GM18499 (cell line): ENCODE measurements at regions not wholly inside any gene's neighbourhood (a gene's known extent, or its start where the extent isn't known, plus 50 kb on each side); places are given as distances from the start of the nearest gene placed in this dataset.

ENCODE experiments used
- ATAC-seq: cut with Tn5 transposase; IDR thresholded peaks from one replicate; pipeline ENCODE4 v1.9.1; 2021; ENCODE audit warnings: moderate number of reproducible peaks; ENCODE audit not compliant: insufficient read depth, unreplicated experiment

- ATAC-seq = no peak
Observed at GRCh38 chr3:22947851-22948250, 255.3 kb upstream of the UBE2E2 start.

DNA sequence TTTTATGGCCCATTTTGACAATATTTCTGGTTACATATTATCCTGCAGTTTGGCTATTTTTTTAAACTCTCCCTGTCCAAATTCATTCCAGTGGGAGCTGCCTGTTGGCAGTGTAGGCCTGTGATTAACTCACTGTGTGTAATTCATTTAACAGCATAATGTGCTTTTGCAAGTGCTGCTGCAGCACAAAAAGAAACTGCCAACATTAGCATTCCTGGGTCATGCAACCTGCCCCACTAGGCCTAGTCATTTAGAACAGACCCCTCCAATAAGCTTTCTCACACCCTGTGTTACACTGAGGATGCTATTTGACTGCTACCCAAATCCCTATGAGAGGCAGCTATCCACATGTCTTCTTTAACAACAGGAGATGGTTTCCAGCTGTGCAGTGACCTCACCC lies 251.2 kb upstream of the UBE2E2 start:
- no peak for ATAC-seq

DNA sequence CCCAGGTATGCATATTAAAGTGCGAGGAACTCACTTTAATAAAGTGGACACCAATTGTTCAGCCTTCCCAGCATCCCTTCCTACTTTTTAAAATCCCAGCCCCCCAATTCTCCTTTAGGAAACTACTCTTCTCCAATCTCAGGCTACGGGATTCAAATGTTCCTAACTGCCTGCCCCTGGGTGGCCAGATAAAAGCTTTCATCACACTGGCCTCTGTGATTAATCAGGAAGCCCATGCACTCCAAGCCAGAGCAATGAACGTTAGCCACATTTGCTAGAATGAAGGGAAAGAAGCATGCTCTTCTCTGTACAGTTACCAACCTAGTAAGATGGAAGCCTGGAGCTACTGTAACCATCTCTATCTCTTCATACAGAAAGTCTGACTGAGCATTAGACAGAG lies 250.3 kb upstream of the UBE2E2 start:
- ATAC-seq = no peak

GRCh38 chr3:22959593-22959992 lies 243.5 kb upstream of the UBE2E2 start:
- peak; percentile 95 for ATAC-seq

DNA sequence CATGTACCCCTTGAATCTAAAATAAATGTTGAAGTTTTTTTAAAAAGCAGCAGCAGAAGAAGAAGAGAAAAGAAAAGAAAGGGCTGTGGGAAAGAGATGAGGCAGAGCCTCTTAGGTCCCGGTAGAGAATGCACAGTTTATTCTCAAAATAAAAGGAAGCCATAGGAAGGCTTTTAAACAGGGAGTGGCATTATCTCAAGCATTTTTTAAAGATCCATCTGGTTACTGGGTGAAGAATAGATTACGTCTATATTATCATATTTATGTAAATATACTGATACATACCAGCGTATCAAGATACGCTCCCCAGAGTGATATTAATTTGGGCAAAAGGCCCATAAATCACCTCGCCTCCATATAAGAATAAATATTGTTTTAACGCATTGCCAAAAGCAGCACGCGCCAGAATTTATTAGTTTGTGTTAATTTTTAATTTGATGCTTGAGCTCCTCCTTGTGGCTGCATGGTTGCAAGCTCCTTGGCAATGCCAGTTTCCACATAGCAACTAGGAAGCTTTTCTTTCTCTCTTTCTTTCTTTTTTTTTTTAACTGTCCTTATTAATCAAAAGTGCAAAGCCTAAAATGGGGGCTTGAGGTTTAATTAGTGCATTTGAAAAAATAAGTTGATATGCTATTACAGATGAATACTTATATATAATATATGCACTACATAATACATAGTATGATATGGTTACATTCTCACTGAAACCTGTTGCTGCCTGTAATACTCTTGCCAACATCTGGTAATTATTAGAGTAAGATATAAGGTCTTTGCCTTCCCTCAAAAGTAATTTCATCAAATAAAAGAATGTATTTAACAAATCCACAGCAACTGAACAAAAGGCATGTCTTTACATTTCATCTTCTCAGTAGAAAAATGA lies 242.8 kb upstream of the UBE2E2 start:
- ATAC-seq = peak; percentile 34

DNA sequence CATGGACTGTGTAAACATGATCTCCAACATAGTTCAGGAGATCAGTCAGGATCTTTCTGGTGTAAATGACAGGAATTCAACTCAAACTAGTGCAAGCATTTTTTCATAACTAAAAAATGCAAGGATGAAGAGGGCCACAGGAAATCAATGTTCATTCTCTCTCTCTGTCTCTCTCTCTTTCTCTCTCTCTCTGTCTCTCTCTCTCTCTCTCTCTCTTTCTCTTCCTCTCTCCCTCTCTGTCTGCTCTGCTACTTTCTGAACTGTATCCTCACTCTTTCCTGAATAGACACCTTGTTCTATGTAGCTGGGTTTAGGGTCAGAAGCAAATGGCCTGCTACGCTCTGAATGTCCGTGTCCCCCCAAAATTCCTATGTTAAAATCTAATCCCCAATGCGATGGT lies 240.9 kb upstream of the UBE2E2 start:
- ATAC-seq = no peak

- ATAC-seq = no peak
Observed at GRCh38 chr3:22966349-22966748, 236.8 kb upstream of the UBE2E2 start.

DNA sequence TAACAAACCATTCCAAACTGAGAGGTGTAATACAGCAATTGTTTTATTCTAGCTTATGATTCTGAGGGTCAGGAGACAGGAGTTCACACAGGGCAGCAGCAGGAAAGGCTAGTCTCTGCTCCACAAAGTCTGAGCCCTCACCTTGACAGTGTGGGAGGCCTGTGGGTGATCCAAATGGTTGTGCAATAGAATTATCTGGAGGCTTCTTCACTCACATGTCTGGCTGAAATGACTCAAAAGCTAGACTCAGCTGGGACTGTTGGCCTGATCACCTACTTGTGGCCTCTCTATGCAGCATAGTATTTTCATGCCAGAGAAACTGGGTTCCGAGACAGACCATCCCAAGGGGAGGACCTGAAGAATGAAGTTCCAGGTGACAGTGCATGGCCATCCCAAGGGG lies 233.9 kb upstream of the UBE2E2 start:
- no peak for ATAC-seq

DNA sequence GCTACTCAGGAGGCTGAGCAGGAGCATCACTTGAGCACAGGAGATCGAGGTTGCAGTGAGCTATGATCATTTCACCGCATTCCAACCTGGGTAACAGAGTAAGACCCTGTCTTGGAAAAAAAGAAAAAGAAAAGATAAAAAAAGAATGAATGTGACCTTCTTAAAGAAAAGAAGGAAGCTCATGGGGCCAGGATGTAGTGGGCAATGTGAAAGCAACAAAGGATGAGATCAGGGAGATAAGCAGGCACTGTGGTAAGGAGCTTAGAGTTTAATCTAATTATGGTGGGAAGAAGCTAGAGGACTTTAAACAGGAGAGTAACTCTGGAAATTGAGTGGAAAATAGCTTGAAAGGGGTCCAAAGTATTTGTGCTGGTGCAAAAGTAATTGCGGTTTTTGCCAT lies 231.6 kb upstream of the UBE2E2 start:
- no peak for ATAC-seq

- ATAC-seq = no peak
Observed at GRCh38 chr3:22977042-22977441, 226.1 kb upstream of the UBE2E2 start.

DNA sequence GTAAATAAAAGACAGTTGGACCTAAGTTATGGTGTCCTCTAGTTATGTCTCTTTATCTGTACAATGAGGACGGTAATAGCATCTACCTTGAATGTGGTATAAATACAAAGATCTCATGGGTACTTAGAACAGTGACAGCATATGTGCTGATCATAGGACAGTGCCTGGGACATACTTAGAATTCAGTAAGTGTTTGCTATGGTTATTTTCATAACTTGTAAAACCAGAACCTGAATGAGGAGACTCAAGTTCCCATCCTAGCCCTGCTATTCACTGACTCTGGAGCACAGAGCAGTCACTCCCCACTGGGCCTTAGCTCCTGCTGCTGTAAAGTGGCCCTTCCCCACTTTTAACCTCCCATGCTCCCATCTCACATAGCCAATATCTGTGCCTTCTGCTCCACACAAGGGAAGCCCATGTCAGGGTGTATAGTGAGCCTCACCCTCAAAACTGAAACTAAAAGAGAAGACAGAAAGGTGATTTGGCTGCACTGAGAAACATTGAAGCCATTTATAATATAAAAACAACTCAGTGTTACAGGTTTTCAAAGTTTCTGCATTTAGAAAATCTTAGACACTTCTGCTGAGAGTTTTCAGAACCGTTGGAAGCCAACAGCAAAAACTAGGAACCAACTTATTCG lies 225.4 kb upstream of the UBE2E2 start:
- no peak for ATAC-seq

GRCh38 chr3:22979581-22979980 lies 223.5 kb upstream of the UBE2E2 start:
- no peak for ATAC-seq

GRCh38 chr3:22980346-22980745 lies 222.8 kb upstream of the UBE2E2 start:
- ATAC-seq = no peak

GRCh38 chr3:22981166-22981565 lies 222.0 kb upstream of the UBE2E2 start:
- ATAC-seq = no peak

- ATAC-seq = no peak
Observed at GRCh38 chr3:22981861-22982260, 221.3 kb upstream of the UBE2E2 start.

GRCh38 chr3:22982981-22983587 lies 220.0 kb upstream of the UBE2E2 start:
- no peak for ATAC-seq

- no peak for ATAC-seq
Observed at GRCh38 chr3:22986958-22987357, 216.2 kb upstream of the UBE2E2 start.

- no peak for ATAC-seq
Observed at GRCh38 chr3:22988566-22988965, 214.6 kb upstream of the UBE2E2 start.

DNA sequence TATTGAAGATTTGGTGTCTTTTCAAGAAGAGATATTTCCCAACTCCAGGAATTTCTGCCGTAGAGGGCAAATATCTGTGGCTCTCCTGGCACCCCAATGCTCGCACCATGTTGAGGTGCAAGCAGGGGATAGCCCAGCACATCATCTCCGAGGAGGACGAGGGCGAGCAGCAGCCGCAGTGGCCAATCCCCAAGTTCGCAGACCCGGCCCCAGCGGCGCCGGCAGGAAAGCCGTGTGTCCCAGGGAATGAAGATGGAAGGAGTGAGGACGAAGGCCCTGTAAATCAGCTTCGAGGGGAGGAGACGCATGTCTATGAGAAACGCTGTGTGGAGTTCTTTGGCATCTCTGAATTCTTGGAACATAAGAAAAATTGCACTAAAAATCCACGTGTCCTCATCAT lies 213.4 kb upstream of the UBE2E2 start:
- ATAC-seq = no peak

DNA sequence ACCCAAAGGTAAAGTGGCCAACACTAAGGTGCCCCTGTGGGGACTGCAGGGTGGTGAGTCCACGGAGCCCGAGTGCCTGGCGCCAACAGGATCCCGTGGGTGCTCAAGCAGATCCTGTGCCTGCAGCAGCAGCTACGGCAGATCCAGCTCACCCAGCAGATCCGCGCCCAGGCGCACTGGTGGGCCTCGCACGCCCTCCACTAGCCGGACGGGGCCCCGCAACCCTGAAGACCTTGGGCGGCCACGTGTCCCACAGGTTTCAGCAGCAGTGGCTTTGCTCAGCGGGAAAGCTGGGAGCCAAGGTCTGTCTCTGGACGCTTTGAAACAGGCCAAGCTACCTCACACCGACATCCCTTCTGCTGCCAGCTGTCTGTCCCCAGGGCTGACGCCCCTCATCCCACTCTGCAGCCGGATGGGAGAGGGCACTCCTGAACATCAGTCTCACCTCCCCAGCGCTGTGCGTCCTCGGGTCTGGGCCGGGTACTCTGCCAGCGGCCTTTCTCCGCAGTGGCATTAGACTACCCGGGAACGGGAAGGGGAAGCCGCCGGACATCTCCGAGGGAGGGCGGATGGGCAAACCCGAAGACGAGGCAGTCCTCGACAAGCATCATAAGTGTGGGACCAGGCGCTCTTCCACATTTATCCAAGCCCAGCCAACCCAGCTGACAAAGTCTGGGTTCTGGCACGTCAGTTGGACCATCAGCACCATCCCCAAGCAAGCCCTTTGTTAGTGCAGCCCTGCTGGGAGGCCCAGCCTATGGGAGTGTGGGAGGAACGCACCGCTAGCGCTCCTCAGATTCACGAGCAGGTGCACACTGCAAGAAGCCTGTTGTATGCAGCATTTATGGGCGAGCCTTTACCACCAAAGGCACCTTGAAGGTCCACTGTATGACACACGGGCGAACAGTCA lies 212.6 kb upstream of the UBE2E2 start:
- ATAC-seq = no peak
